K562 (cell line): ENCODE measurements at regions not wholly inside any gene's neighbourhood (a gene's known extent, or its start where the extent isn't known, plus 50 kb on each side); places are given as distances from the start of the nearest gene placed in this dataset.

Source experiments
- ATAC-seq: fragments of 200-7000 bp; cut with Tn5 transposase; 3 replicates; pipeline ENCODE4 v1.9.1; 2020; ENCODE audit warnings: moderate library complexity
- BruUV-seq: library from RNA; stranded (reverse); fragments of 400-500 nt; replicated peaks from 2 replicates; lab custom pipeline; 2021; lab: Mats Ljungman, UMichigan
- CTCF ChIA-PET: fragments of 300-600 bp; formaldehyde crosslinking; extraction: SDS; loops from one replicate; lab custom pipeline; 2021; ENCODE audit warnings: low intra/inter-chr PET ratio; lab: Yijun Ruan, JAX
- POLR2A ChIA-PET: fragments of 300-600, 350-650 bp; sonication (Branson Sonifier 250); formaldehyde crosslinking; extraction: SDS; loops from one replicate; lab custom pipeline; 2021; ENCODE audit warnings: antibody characterized with exemption, inconsistent platforms; lab: Yijun Ruan, JAX
- DNase-seq, 4 experiments: peaks; one replicate each; pipeline versions ENCODE4 v3.0.0 to v3.0.0-alpha.2; 2011 to 2018; ENCODE audit warnings: low spot score in 3 of 4, mixed read lengths in 3 of 4; ENCODE audit errors: extremely low read depth in 1 of 4
- FAIRE-seq: peaks from 2 replicates; lab custom pipeline; 2011; peaks lifted over from hg19 to GRCh38; lab: Jason Lieb, UNC
- H2AFZ ChIP-seq: 2 replicates; pipeline ENCODE4 v1.6.0; 2011; ENCODE audit warnings: low read depth, low read length, control low read depth, inconsistent platforms
- H3K27ac ChIP-seq: fragments of 200-600 bp; 3 replicates; pipeline ENCODE4 v1.8.0; 2011; ENCODE audit warnings: low read depth, mild to moderate bottlenecking, control low read depth, inconsistent platforms, low read length, moderate library complexity, mixed read lengths; ENCODE audit errors: extremely low read depth
- H3K27me3 ChIP-seq, 2 experiments: fragments of 300-600 bp in 1 of 2; 2 replicates in 1 of 2; 3 replicates in 1 of 2; pipeline versions ENCODE4 v1.6.0 to v1.8.0; 2011; ENCODE audit warnings: inconsistent platforms in 2 of 2, low read length in 2 of 2, mild to moderate bottlenecking in 1 of 2, mixed read lengths in 1 of 2, moderate library complexity in 1 of 2; ENCODE audit not compliant: control insufficient read depth in 2 of 2, insufficient read depth in 2 of 2
- H3K36me3 ChIP-seq: fragments of 300-600 bp; 3 replicates; pipeline ENCODE4 v1.8.0; 2011; ENCODE audit warnings: mild to moderate bottlenecking, low read length, inconsistent platforms; ENCODE audit not compliant: control insufficient read depth, insufficient read depth
- H3K4me1 ChIP-seq, 2 experiments: fragments of 200-600 bp in 1 of 2; replicated peaks in 1 of 2; 2 replicates in 1 of 2; 3 replicates in 1 of 2; pipeline versions ENCODE4 v1.5.1 to v1.8.0; 2011; ENCODE audit warnings: inconsistent platforms in 2 of 2, low read length in 2 of 2, mild to moderate bottlenecking in 1 of 2, mixed read lengths in 1 of 2, moderate library complexity in 1 of 2; ENCODE audit not compliant: control insufficient read depth in 2 of 2, insufficient read depth in 2 of 2
- H3K4me2 ChIP-seq: 2 replicates; pipeline ENCODE4 v1.6.1; 2011; ENCODE audit warnings: low read length, control low read depth, inconsistent platforms, mixed read lengths; ENCODE audit not compliant: insufficient read depth
- H3K4me3 ChIP-seq: fragments of 200-600 bp; sonication (generic), shearing (Covaris generic); 2 replicates; pipeline ENCODE4 v1.5.1; 2016; ENCODE audit warnings: control low read depth, inconsistent platforms
- H3K79me2 ChIP-seq: fragments of 200-600 bp; 3 replicates; pipeline ENCODE4 v1.8.0; 2011; ENCODE audit warnings: low read length, inconsistent platforms; ENCODE audit not compliant: control insufficient read depth, insufficient read depth
- H3K9ac ChIP-seq, 2 experiments: 2 replicates each; pipeline versions ENCODE4 v1.6.0 to v1.6.1; 2011; ENCODE audit warnings: low read depth in 2 of 2, low read length in 2 of 2, control low read depth in 1 of 2, inconsistent platforms in 1 of 2, mild to moderate bottlenecking in 1 of 2, mixed read lengths in 1 of 2; ENCODE audit not compliant: insufficient read depth in 1 of 2
- H3K9me1 ChIP-seq: one replicate; pipeline ENCODE4 v1.6.0; 2011; ENCODE audit warnings: inconsistent platforms, mild to moderate bottlenecking, low read length, moderate library complexity; ENCODE audit not compliant: control insufficient read depth, insufficient read depth
- H3K9me3 ChIP-seq: replicated peaks from 2 replicates; pipeline ENCODE4 v1.5.1; 2011; ENCODE audit warnings: low read depth, low read length, inconsistent platforms; ENCODE audit not compliant: control insufficient read depth, insufficient read depth
- H4K20me1 ChIP-seq: replicated peaks from 2 replicates; pipeline ENCODE4 v1.6.1; 2011; ENCODE audit warnings: low read length, inconsistent platforms, mixed read lengths; ENCODE audit not compliant: control insufficient read depth, insufficient read depth
- ETV1 ChIP-seq: fragments of 450-650 bp; conservative IDR thresholded peaks from 2 replicates; pipeline ENCODE4 v1.6.1; 2016; ENCODE audit warnings: missing genetic modification characterization, control low read depth, low read depth, missing compliant biosample characterization
- WGBS: fragments of 100-300 bp; shearing (Covaris generic); methylation state at CpG from one replicate; pipeline ENCODE4 v1.1.6; 2016; ENCODE audit warnings: low coverage, mixed read lengths; ENCODE audit not compliant: insufficient coverage; ENCODE audit errors: missing lambda C conversion rate; 5-methylcytosine and 5-hydroxymethylcytosine counted together
- in situ Hi-C: fragments of 300-500 bp; cut with MboI; formaldehyde crosslinking; loops from 4 replicates; pipeline ENCODE4 v1.15.0; 2018; ENCODE audit warnings: inconsistent platforms, mixed read lengths
- intact Hi-C: fragments of 100-400 bp; cut with micrococcal nuclease; formaldehyde crosslinking; loops from 2 replicates; pipeline ENCODE4 v1.14.2; 2022
- TF ChIP-seq, protein P1 (sequence below), 2 experiments: IDR thresholded peaks in 1 of 2; conservative IDR thresholded peaks in 1 of 2; 2 replicates each; pipeline ENCODE4 v1.6.1; 2016; ENCODE audit warnings: low read depth in 2 of 2, mild to moderate bottlenecking in 1 of 2, missing compliant biosample characterization in 1 of 2, missing genetic modification characterization in 1 of 2, moderate library complexity in 1 of 2
- TF ChIP-seq, protein P2 (sequence below), 2 experiments: fragments of 450-650 bp in 1 of 2; sonication (generic) in 1 of 2; formaldehyde crosslinking in 1 of 2; IDR thresholded peaks; 2 replicates each; pipeline versions ENCODE4 v1.7.1 to v1.9.0; 2016 to 2022; ENCODE audit warnings: inconsistent platforms in 1 of 2, mild to moderate bottlenecking in 1 of 2, missing genetic modification reagents in 1 of 2

- Histone ChIP-seq H3K79me2 (no peaks in the 10 kb centered on the region), H3K9ac (no peak overlapping the region), H3K9me3 (no peaks in the 10 kb centered on the region), H3K27ac (no peak overlapping the region), H2AFZ (no peak overlapping the region), H3K27me3 (no peaks in the 10 kb centered on the region), H3K9me1 (no peaks in the 10 kb centered on the region), H4K20me1 (no peaks in the 10 kb centered on the region), H3K4me3 (no peak overlapping the region), H3K4me1 (no peaks in the 10 kb centered on the region), H3K4me2 (no peak overlapping the region), H3K36me3 (no peaks in the 10 kb centered on the region)
- no TSS peak for BruUV-seq
- in situ Hi-C loops (no loop called here), intact Hi-C loops (no loop called here)
- ChIA-PET CTCF (no interaction called here), POLR2A (interaction anchor here (0.6 kb wide), 1 partner anchor 19 kb away, joined by 3 read pairs; no protein-coding TSS in a partner anchor)
- WGBS = 5% methylated on average over 1 of the region's 1 CpG
- ATAC-seq = no peak
- no peak for FAIRE-seq
- TF ChIP-seq, protein P1, sequence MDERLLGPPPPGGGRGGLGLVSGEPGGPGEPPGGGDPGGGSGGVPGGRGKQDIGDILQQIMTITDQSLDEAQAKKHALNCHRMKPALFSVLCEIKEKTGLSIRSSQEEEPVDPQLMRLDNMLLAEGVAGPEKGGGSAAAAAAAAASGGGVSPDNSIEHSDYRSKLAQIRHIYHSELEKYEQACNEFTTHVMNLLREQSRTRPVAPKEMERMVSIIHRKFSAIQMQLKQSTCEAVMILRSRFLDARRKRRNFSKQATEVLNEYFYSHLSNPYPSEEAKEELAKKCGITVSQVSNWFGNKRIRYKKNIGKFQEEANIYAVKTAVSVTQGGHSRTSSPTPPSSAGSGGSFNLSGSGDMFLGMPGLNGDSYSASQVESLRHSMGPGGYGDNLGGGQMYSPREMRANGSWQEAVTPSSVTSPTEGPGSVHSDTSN (CRISPR knock-in tag; IDR thresholded peaks at IDR 0.05; ENCODE audit: low read depth) = no peak
- TF ChIP-seq, protein P1 (tag; conservative IDR thresholded peaks at IDR 0.05; ENCODE audit: low read depth) = no peak
- no peak for TF ChIP-seq ETV1 (tag)
- TF ChIP-seq, protein P2, sequence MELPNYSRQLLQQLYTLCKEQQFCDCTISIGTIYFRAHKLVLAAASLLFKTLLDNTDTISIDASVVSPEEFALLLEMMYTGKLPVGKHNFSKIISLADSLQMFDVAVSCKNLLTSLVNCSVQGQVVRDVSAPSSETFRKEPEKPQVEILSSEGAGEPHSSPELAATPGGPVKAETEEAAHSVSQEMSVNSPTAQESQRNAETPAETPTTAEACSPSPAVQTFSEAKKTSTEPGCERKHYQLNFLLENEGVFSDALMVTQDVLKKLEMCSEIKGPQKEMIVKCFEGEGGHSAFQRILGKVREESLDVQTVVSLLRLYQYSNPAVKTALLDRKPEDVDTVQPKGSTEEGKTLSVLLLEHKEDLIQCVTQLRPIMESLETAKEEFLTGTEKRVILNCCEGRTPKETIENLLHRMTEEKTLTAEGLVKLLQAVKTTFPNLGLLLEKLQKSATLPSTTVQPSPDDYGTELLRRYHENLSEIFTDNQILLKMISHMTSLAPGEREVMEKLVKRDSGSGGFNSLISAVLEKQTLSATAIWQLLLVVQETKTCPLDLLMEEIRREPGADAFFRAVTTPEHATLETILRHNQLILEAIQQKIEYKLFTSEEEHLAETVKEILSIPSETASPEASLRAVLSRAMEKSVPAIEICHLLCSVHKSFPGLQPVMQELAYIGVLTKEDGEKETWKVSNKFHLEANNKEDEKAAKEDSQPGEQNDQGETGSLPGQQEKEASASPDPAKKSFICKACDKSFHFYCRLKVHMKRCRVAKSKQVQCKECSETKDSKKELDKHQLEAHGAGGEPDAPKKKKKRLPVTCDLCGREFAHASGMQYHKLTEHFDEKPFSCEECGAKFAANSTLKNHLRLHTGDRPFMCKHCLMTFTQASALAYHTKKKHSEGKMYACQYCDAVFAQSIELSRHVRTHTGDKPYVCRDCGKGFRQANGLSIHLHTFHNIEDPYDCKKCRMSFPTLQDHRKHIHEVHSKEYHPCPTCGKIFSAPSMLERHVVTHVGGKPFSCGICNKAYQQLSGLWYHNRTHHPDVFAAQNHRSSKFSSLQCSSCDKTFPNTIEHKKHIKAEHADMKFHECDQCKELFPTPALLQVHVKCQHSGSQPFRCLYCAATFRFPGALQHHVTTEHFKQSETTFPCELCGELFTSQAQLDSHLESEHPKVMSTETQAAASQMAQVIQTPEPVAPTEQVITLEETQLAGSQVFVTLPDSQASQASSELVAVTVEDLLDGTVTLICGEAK (IDR thresholded peaks at IDR 0.05) = no peak
- TF ChIP-seq, protein P2 (CRISPR knock-in tag; IDR thresholded peaks at IDR 0.05) = no peak
- TF ChIP-seq, all 486 proteins: peak for 0
- DNase-seq = no peak
Observed at GRCh38 chr7:118094044-118094443, 89.9 kb upstream of the LSM8 start.
